GM03348 (cell line): ENCODE measurements at regions not wholly inside any gene's neighbourhood (a gene's known extent, or its start where the extent isn't known, plus 50 kb on each side); places are given as distances from the start of the nearest gene placed in this dataset.
A peak's percentile ranks its signal among the peaks of the same experiment; 100 is the strongest.
"Not testable (repeated sequence)": the region's sequence is repeated elsewhere in the genome, so short reads cannot be mapped to it uniquely, and the experiment has no call there.

Experiments used
- DNase-seq: peaks from one replicate; pipeline ENCODE4 v3.0.0; 2012; ENCODE audit warnings: low spot score

GRCh38 chr5:90285581-90285980 lies 124.0 kb downstream of the CETN3 start:
- no peak for DNase-seq

- DNase-seq: no peak
Observed at GRCh38 chr5:90284375-90284774, 125.2 kb downstream of the CETN3 start.

GRCh38 chr5:90279091-90279490 lies 130.5 kb downstream of the CETN3 start:
- DNase-seq: no peak

- DNase-seq: no peak
Observed at GRCh38 chr5:90274216-90274615, 135.3 kb downstream of the CETN3 start.

GRCh38 chr5:90267646-90268045 lies 141.9 kb downstream of the CETN3 start:
- no peak for DNase-seq

- DNase-seq: no peak
Observed at GRCh38 chr5:90265545-90265857, 144.1 kb downstream of the CETN3 start.

GRCh38 chr5:90264689-90265544 lies 144.6 kb downstream of the CETN3 start:
- DNase-seq: peak; percentile 67

GRCh38 chr5:90263102-90263820 lies 146.3 kb downstream of the CETN3 start:
- no peak for DNase-seq

- DNase-seq: no peak
Observed at GRCh38 chr5:90251447-90251846, 158.1 kb downstream of the CETN3 start.

GRCh38 chr5:90248640-90249039 lies 160.9 kb downstream of the CETN3 start:
- DNase-seq: no peak

GRCh38 chr5:90243848-90244247 lies 165.7 kb downstream of the CETN3 start:
- DNase-seq: not testable (repeated sequence)

- no peak for DNase-seq
Observed at GRCh38 chr5:90233476-90233875, 176.1 kb downstream of the CETN3 start.

- no peak for DNase-seq
Observed at GRCh38 chr5:90231688-90232087, 177.9 kb downstream of the CETN3 start.

GRCh38 chr5:90227683-90228082 lies 181.9 kb downstream of the CETN3 start:
- no peak for DNase-seq

- no peak for DNase-seq
Observed at GRCh38 chr5:90226433-90227099, 183.0 kb downstream of the CETN3 start.

- no peak for DNase-seq
Observed at GRCh38 chr5:90224342-90224741, 185.2 kb downstream of the CETN3 start.

GRCh38 chr5:90223756-90224155 lies 185.8 kb downstream of the CETN3 start:
- DNase-seq: no peak

GRCh38 chr5:90221951-90222350 lies 187.6 kb downstream of the CETN3 start:
- DNase-seq: peak; percentile 2

- DNase-seq: no peak
Observed at GRCh38 chr5:90220554-90220953, 189.0 kb downstream of the CETN3 start.

GRCh38 chr5:90214991-90215390 lies 194.6 kb downstream of the CETN3 start:
- no peak for DNase-seq

GRCh38 chr5:90208323-90208722 lies 201.2 kb downstream of the CETN3 start:
- DNase-seq: not testable (repeated sequence)

- no peak for DNase-seq
Observed at GRCh38 chr5:90201923-90202322, 207.6 kb downstream of the CETN3 start.
